GM19023 (cell line): ENCODE measurements at regions not wholly inside any gene's neighbourhood (a gene's known extent, or its start where the extent isn't known, plus 50 kb on each side); places are given as distances from the start of the nearest gene placed in this dataset.
A peak's percentile ranks its signal among the peaks of the same experiment; 100 is the strongest.

Experiments used
- ATAC-seq: cut with Tn5 transposase; IDR thresholded peaks from one replicate; pipeline ENCODE4 v1.9.1; 2021; ENCODE audit warnings: mild to moderate bottlenecking, moderate library complexity; ENCODE audit not compliant: unreplicated experiment

GRCh38 chr6:137751768-137752560, 115.1 kb upstream of the TNFAIP3 start:
- no peak for ATAC-seq

- ATAC-seq = no peak
Observed at GRCh38 chr6:137754366-137754765, 112.7 kb upstream of the TNFAIP3 start.

GRCh38 chr6:137754866-137755265, 112.2 kb upstream of the TNFAIP3 start:
- no peak for ATAC-seq

- ATAC-seq = no peak
Observed at GRCh38 chr6:137755284-137755683, 111.8 kb upstream of the TNFAIP3 start.

- ATAC-seq = no peak
Observed at GRCh38 chr6:137756788-137757187, 110.3 kb upstream of the TNFAIP3 start.

GRCh38 chr6:137758661-137759060, 108.4 kb upstream of the TNFAIP3 start:
- ATAC-seq = no peak

DNA sequence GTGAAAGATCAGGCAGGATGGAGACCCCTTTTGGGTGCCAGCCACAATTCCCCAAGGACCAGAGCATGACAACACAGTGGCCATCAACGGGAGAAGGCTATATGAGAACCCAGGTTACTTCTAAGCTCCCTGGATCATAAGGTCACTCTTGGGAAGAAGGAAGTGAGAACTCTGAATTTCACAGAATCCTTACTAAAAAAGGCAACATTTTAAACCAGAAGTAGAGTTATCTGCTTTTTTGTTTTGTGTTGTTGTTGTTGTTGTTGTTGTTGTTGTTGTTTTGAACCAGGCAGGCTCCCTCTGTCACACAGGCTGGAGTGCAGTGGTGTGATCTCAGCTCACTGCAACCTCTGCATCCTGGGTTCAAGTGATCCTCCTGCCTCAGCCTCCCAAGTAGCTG, 107.4 kb upstream of the TNFAIP3 start:
- no peak for ATAC-seq

DNA sequence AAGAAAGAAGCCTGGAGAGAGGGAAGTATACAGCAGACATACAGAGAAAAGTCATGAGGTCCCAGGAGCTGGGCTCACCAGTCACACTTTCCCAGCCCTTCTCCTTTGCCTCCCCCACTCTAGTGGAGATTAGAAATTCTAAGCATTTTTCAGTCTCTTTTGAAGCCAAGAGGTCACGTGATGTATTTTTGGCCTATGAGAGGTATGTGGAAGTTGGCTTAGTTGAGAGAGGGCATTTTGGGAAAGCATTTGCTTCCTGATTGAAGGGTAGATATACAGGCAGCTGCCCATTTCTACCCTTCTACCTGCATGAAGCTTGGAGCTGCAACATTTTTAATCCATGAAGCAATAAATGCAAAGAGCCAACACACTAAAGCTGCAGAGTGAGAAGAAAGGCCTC, 106.0 kb upstream of the TNFAIP3 start:
- ATAC-seq = no peak

DNA sequence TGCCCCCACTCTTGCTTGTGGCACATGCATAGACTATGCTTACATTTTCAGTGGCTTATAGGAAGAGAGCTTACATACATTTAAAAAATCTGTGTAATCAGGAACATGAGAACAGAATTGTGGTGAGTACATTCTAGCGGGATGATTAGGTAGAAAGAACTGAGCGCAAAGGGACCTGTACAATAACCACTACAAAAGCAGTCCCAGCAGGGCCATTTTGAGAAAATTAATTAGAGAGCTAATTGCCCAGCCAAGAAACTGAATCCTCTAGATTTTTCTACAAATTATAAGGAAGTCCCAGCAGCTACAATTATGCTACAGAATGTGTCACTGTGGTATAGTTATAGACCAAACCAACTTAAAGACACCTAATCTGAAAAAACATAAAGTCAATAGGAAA, 105.6 kb upstream of the TNFAIP3 start:
- ATAC-seq = no peak

DNA sequence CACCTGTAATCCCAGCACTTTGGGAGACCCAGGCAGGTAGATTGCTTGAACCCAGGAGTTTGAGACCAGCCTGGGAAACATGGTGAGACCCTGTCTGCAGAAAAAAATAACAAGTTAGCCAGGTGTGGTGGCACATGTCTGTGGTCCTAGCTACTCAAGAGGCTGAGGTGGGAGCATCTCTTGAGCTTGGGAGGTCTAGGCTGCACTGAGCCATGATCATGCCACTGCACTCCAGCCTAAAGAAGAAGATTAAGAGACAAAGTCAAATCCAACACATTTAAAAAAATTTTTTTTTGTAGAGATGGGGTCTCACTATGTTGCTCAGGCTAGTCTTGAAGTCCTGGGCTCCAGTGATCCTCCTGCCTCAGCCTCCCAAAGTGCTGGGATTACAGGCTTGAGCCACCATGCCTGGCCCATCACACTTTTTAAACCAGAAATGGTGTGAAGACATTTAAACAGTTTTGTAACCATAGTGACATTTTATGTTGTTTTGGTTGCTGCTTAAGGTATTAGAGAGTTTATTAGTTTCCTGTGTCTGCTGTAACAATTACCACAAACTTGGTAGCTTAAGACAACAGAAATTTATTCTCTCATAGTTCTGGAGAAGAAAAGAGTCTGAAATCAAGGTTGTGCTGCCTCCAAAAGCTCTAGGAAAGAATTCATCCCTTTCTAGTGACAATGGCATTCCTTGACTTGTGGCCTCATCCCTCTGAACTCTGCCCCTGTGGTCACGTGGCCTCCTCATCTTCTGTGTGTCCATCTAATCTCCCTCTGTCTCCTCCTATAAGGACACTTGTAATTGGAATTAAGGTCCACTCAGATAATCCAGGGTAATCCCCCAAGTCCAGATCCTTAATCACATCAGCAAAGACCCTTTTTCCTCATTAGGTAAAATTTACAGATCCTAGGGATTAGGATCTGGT, 104.6 kb upstream of the TNFAIP3 start:
- no peak for ATAC-seq

DNA sequence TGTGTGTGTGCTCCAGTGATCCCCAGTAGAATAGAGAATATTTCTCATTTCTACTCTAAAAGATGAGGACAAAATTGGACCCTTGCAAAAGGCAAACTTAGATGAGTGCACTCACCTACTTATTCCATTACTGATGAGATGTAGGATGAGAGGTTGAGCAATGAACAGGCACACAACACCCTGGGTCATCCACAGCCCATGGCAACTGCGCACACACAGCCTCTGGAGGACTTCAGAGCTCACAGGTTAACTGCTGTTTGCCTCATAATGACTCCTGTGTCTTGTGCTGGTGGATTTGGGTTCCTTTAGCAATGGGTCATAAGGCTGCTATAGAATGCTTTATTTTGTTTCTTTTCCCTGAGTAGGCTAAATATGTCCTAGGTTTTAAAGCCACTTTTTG, 103.6 kb upstream of the TNFAIP3 start:
- no peak for ATAC-seq

DNA sequence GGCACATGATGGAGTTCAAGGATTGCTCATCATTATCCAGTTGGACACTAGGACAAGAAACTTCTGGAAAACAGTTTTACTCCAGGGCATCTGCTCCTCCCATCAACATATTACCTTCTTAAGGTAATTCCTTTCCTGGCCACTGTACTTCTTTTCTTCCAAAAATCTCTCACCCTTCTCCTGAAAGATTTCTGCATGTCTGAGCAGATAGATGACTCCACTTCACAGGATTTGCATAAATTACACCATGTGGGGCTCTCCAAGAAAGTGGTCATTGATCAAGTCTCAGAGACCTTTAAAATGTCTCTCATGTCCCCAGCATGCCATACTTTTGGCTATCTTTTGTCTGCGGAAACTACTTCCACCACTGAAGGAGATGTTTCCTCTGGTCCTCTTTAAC, 103.2 kb upstream of the TNFAIP3 start:
- ATAC-seq = no peak

- no peak for ATAC-seq
Observed at GRCh38 chr6:137764464-137764863, 102.6 kb upstream of the TNFAIP3 start.

GRCh38 chr6:137765059-137765458, 102.0 kb upstream of the TNFAIP3 start:
- ATAC-seq = no peak

DNA sequence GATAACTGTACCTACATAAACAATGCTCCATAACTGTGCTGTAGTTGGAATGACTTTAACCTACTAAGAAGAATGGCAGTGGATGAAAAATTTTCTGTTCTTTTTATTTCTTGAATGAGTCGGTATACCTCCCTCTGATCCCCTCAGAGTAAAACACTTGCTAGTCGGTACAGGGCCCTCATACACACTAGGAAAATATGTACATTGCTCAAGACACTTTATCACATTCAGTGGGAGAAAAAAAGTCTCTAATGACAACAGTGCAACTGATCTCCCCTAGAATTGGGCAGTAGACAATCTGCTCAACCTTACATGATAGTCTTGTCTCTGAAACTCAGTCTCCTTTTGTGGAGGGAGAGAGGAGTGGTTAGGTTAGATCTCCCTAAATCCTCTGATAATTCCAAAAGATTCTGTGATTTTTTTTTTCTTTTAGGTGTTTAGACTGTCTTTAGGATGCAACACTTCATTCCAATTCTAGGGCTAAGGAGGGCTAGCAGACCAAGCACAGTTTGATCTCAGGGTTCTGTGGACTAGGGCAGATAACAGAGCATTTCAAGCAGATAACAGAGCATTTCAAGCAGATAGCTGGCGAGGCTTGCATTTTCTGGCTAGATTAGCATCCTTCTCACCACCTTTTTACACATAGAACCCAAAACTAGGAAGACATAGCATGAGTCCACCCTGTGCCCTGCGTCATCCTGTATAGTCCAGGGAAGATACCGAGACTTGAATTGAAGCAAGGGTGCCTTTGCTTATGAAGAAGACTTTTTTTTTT, 100.3 kb upstream of the TNFAIP3 start:
- no peak for ATAC-seq

- ATAC-seq = no peak
Observed at GRCh38 chr6:137767465-137767864, 99.6 kb upstream of the TNFAIP3 start.

DNA sequence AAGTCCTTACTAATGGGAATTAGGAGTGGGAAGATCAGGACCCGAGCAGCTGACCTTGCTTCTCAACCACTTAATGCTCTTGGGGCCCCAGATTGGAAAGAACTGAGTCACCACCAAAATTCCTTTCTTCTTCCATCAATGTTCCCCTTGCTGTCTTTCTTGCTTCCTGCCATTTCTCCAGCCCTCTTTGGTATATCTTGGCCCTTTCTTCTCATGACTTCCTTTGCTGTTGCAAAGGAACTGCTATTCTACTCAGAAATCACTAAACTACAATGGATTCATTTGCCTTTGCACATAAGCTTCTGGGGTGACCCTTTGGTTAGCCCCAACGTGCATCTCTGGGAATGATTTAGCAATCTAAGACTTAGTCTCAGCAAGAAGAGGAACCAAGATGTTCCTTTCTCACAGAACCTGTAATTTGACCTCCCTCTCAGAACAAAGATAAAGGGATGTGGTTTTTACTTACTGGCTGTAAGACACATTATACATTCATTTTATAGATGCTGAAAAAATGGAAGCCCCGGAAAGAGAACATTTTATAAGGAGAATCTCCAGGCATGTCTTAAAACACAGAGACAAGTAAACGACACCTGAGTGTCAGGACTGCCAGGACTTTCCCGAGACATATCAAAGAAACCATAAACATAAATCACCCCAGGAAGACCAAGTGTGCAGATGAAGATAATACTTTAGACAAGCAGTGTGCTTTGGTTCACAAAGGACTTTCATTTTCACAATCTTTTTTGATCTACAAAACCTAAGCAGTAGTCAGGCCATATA, 99.0 kb upstream of the TNFAIP3 start:
- no peak for ATAC-seq

DNA sequence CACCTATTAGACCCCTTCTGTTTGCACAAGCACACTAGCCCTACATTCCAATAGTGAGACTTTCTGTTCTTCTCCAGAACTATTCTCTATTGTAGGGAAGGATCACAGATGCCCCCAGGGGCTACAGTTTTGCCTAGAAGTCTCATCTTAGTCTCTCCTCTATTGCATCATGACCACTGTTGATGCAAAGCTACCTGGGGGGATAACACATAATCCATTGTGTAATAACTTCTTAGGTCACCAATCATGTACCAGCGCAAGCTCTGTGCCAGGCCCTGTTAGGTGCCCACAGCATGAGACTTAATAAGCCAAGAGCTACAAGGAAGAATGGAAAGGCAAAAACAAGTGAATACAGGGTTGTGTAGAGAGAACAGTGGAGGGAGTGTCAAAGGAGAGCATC, 98.1 kb upstream of the TNFAIP3 start:
- ATAC-seq = no peak

DNA sequence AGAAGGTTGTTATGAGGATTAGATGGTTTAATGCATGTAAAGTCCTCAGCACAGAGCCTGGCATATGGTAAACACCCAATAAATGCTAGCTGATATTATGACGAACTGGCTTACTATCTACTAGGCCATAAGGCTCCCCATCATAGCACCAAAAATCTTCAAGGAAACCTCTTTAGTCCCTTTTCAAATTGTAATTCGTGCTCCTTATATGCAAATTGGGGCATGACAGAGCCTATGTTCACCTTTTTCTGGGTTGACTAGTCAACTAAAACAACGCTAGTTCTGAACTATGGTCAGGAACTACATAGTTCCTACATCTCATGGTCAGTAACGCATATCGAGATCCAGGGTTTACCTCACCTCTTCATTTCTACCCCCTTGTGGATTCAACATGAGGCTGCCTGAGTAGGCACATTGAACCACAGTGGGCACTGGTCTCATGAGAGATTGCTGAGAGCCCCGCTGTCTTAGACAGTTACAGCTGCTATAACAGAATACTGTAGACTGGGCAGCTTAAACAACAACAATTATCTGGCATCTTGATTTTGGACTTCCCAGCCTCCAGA, 97.2 kb upstream of the TNFAIP3 start:
- ATAC-seq = peak; percentile 48

DNA sequence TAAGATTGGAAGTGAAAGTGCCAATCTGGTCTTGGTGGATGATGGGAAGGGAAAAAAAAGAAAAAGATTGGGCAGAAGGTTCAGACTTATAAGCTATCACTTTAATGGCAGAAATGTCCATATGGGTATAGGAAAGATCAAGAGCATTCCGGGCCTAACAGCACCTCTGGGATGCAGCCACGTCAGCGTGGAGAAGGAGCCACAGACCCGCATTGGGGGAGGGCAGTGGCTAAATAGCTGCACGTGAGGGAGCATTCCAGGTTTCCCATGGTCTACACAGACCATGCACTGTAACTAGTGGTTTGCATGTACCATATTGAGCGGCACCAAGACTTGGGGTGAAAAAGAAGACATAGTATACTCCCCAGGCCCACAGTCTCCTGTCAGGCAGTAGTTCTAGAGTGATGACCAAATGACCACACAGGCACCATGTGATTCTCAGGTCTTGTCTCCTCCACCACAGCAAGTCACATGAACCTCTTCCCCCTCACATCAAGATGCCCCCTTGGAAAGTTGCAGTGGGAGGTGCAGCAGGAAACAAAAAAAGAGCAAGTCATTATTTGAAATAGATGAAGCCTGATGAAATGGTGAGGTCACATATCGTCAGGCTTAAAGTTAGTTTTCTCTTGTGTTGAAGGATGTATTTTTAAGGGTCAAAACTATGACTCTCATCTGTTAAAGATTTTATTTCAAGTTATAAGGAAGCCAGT, 94.4 kb upstream of the TNFAIP3 start:
- ATAC-seq = no peak
